ENCODE measurements at regions not wholly inside any gene's neighbourhood (a gene's known extent, or its start where the extent isn't known, plus 50 kb on each side); places are given as distances from the start of the nearest gene placed in this dataset.

DNA sequence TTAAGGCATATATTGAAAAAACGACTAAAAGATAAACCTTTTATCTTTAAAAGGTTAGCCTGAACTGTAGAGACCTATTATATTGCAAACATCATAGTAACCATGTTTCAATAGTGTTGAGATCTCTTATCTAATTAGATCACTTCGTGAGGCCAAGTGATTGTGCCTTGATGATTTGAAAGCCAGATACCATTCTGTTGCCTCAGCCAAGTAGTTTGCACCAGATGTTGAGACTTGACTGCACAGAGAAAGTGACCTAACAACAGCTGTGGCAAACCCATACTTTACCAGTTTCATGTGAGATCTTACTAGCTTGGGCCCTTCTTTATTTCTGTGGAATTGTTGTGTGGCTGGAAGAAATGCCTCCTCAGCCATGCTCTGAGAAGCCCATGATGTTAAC lies 717.3 kb downstream of the KCNJ2 start:
- H3K36me3 Mint-ChIP-seq, result peaks cover 5% of the 10 kb centered on the region; the same call in 1 of the 2 replicates
- no peak overlapping the region for H3K4me3 Mint-ChIP-seq
- no peaks in the 10 kb centered on the region; the same call in 1 of the 2 replicates for H3K27me3 Mint-ChIP-seq (ENCODE audit: low read depth)
- ATAC-seq (no peak), DNase-seq (ENCODE audit: low spot score) (no peak)
- POLR2A ChIA-PET, result no interaction called here
- no peak overlapping the region for H3K27ac Mint-ChIP-seq
- peaks cover 19% of the 10 kb centered on the region for H3K9me3 Mint-ChIP-seq
- H3K4me1 Mint-ChIP-seq, result peaks cover 12% of the 10 kb centered on the region
- TF ChIP-seq ETV6 (CRISPR knock-in tag; IDR thresholded peaks at IDR 0.05), result no peak
- TF ChIP-seq FOXP1 (CRISPR knock-in tag; IDR thresholded peaks at IDR 0.05; ENCODE audit: borderline replicate concordance), result no peak
- TF ChIP-seq TP53 (CRISPR knock-in tag; IDR thresholded peaks at IDR 0.05), result no peak
- no peak for TF ChIP-seq E2F5 (CRISPR knock-in tag; IDR thresholded peaks at IDR 0.05)
- TF ChIP-seq, protein P1, sequence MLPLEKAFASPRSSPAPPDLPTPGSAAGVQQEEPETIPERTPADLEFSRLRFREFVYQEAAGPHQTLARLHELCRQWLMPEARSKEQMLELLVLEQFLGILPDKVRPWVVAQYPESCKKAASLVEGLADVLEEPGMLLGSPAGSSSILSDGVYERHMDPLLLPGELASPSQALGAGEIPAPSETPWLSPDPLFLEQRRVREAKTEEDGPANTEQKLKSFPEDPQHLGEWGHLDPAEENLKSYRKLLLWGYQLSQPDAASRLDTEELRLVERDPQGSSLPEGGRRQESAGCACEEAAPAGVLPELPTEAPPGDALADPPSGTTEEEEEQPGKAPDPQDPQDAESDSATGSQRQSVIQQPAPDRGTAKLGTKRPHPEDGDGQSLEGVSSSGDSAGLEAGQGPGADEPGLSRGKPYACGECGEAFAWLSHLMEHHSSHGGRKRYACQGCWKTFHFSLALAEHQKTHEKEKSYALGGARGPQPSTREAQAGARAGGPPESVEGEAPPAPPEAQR (CRISPR knock-in tag; IDR thresholded peaks at IDR 0.05), result no peak
- TF ChIP-seq, protein P2, sequence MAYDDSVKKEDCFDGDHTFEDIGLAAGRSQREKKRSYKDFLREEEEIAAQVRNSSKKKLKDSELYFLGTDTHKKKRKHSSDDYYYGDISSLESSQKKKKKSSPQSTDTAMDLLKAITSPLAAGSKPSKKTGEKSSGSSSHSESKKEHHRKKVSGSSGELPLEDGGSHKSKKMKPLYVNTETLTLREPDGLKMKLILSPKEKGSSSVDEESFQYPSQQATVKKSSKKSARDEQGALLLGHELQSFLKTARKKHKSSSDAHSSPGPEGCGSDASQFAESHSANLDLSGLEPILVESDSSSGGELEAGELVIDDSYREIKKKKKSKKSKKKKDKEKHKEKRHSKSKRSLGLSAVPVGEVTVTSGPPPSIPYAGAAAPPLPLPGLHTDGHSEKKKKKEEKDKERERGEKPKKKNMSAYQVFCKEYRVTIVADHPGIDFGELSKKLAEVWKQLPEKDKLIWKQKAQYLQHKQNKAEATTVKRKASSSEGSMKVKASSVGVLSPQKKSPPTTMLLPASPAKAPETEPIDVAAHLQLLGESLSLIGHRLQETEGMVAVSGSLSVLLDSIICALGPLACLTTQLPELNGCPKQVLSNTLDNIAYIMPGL (CRISPR knock-in tag; IDR thresholded peaks at IDR 0.05), result no peak
- no peak for TF ChIP-seq RORB (CRISPR knock-in tag; IDR thresholded peaks at IDR 0.05)
- no peak for TF ChIP-seq GABPB1 (CRISPR knock-in tag; IDR thresholded peaks at IDR 0.05)
- TF ChIP-seq CREM (CRISPR knock-in tag; IDR thresholded peaks at IDR 0.05), result no peak
- TF ChIP-seq ZNF671 (CRISPR knock-in tag; IDR thresholded peaks at IDR 0.05), result no peak
- TF ChIP-seq, protein P3, sequence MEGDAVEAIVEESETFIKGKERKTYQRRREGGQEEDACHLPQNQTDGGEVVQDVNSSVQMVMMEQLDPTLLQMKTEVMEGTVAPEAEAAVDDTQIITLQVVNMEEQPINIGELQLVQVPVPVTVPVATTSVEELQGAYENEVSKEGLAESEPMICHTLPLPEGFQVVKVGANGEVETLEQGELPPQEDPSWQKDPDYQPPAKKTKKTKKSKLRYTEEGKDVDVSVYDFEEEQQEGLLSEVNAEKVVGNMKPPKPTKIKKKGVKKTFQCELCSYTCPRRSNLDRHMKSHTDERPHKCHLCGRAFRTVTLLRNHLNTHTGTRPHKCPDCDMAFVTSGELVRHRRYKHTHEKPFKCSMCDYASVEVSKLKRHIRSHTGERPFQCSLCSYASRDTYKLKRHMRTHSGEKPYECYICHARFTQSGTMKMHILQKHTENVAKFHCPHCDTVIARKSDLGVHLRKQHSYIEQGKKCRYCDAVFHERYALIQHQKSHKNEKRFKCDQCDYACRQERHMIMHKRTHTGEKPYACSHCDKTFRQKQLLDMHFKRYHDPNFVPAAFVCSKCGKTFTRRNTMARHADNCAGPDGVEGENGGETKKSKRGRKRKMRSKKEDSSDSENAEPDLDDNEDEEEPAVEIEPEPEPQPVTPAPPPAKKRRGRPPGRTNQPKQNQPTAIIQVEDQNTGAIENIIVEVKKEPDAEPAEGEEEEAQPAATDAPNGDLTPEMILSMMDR (IDR thresholded peaks at IDR 0.05), result no peak
- no peak for TF ChIP-seq ERG (CRISPR knock-in tag; IDR thresholded peaks at IDR 0.05)
- TF ChIP-seq OVOL2 (CRISPR knock-in tag; IDR thresholded peaks at IDR 0.05; ENCODE audit: borderline replicate concordance), result no peak
- TF ChIP-seq FOXJ3 (CRISPR knock-in tag; IDR thresholded peaks at IDR 0.05; ENCODE audit: borderline replicate concordance), result no peak
- TF ChIP-seq, protein P4, sequence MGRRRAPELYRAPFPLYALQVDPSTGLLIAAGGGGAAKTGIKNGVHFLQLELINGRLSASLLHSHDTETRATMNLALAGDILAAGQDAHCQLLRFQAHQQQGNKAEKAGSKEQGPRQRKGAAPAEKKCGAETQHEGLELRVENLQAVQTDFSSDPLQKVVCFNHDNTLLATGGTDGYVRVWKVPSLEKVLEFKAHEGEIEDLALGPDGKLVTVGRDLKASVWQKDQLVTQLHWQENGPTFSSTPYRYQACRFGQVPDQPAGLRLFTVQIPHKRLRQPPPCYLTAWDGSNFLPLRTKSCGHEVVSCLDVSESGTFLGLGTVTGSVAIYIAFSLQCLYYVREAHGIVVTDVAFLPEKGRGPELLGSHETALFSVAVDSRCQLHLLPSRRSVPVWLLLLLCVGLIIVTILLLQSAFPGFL (CRISPR knock-in tag; IDR thresholded peaks at IDR 0.05; ENCODE audit: borderline replicate concordance), result no peak
- TF ChIP-seq PRRX2 (CRISPR knock-in tag; IDR thresholded peaks at IDR 0.05), result no peak
- TF ChIP-seq CBFB (CRISPR knock-in tag; IDR thresholded peaks at IDR 0.05; ENCODE audit: low read depth), result no peak
- TF ChIP-seq, protein P5, sequence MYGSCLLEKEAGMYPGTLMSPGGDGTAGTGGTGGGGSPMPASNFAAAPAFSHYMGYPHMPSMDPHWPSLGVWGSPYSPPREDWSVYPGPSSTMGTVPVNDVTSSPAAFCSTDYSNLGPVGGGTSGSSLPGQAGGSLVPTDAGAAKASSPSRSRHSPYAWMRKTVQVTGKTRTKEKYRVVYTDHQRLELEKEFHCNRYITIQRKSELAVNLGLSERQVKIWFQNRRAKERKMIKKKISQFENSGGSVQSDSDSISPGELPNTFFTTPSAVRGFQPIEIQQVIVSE (CRISPR knock-in tag; IDR thresholded peaks at IDR 0.05; ENCODE audit: borderline replicate concordance), result no peak
- CTCF ChIA-PET, result no interaction called here
